Upper lobe of left lung (tissue), 6 donors: ENCODE measurements at regions not wholly inside any gene's neighbourhood (a gene's known extent, or its start where the extent isn't known, plus 50 kb on each side); places are given as distances from the start of the nearest gene placed in this dataset.

Experiments used
- ATAC-seq, 2 donors: fragments of 200-7000 bp; cut with Tn5 transposase; one replicate each; pipeline ENCODE4 v1.9.1; 2022; ENCODE audit warnings: mild to moderate bottlenecking in 2 of 2, moderate library complexity in 2 of 2; ENCODE audit not compliant: low FRiP score in 2 of 2
- DNase-seq, 2 donors: peaks; one replicate each; pipeline ENCODE4 v3.0.0-alpha.2; 2019 to 2020
- H3K27ac ChIP-seq, 4 donors: fragments of 200-600 bp; sonication (generic); one replicate each; pipeline ENCODE4 v1.5.1; 2016 to 2019
- H3K27me3 ChIP-seq, 4 donors: fragments of 200-600 bp; sonication (generic); one replicate each; pipeline ENCODE4 v1.5.1; 2017 to 2019
- H3K36me3 ChIP-seq, 4 donors: fragments of 200-600 bp; sonication (generic); one replicate each; pipeline ENCODE4 v1.5.1; 2016 to 2019
- H3K4me1 ChIP-seq, 4 donors: fragments of 200-600 bp; sonication (generic); one replicate each; pipeline ENCODE4 v1.5.1; 2018 to 2019
- H3K4me3 ChIP-seq, 4 donors: fragments of 200-600 bp; sonication (generic); one replicate each; pipeline ENCODE4 v1.5.1; 2017 to 2019; ENCODE audit warnings: mild to moderate bottlenecking in 2 of 4, moderate library complexity in 1 of 4
- H3K9me3 ChIP-seq, 4 donors: fragments of 200-600 bp; sonication (generic); one replicate each; pipeline ENCODE4 v1.5.1; 2018 to 2019
- EP300 ChIP-seq, 4 donors: sonication (generic); formaldehyde crosslinking; IDR thresholded peaks; one replicate each; pipeline ENCODE4 v1.5.1; 2017; ENCODE audit warnings: antibody characterized with exemption in 4 of 4, control low read depth in 2 of 4
- POLR2A ChIP-seq, 4 donors: fragments of 450-650 bp; IDR thresholded peaks; one replicate each; pipeline ENCODE4 v1.5.1; 2016 to 2017; ENCODE audit warnings: antibody characterized with exemption in 4 of 4, mild to moderate bottlenecking in 2 of 4
- POLR2AphosphoS5 ChIP-seq, 2 donors: sonication (generic); formaldehyde crosslinking; IDR thresholded peaks; one replicate each; pipeline ENCODE4 v1.5.1; 2017; ENCODE audit warnings: antibody characterized with exemption in 2 of 2
- WGBS, 2 donors: methylation state at CpG; one replicate each; pipeline ENCODE4 v1.1.5; 2017 to 2018; 5-methylcytosine and 5-hydroxymethylcytosine counted together
- TF ChIP-seq, protein P1 (sequence below), 6 experiments: fragments of 450-650 bp in 4 of 6; fragments of 200-600 bp in 2 of 6; sonication (generic) in 2 of 6; IDR thresholded peaks; one replicate each; pipeline ENCODE4 v1.5.1; 2016 to 2019; ENCODE audit warnings: antibody characterized with exemption in 6 of 6
- donor health status: DM: no; HTN: no; CAD: no; lungs with moderate emphysema.
- donor health status: DM: no; HTN: yes; CAD: no; lungs with severe emphysema.

DNA sequence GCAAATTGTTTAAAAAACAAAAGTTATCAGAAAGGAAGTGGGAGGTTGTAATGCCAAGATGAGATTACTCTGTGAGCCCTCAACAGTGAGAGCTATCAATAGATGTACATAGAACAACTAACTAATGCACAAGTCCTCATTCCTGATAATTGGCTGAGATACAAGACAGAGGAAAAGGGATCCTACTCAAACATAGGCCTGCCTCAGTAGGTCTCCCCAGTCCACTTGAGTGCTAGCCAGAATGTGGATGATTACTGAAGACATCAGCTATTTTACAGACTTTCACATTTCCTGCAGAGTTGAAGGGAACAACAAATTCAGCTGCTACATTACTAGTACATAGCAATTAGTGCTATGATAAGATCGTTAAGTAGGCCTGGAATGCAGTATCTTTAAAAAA is 981.9 kb downstream of the TUSC7 start:
- H3K36me3 ChIP-seq: no peaks in the 10 kb centered on the region
- no peak for DNase-seq
- no peak overlapping the region for H3K4me3 ChIP-seq
- no peak for ATAC-seq
- no peaks in the 10 kb centered on the region for H3K9me3 ChIP-seq
- 62 to 63% methylated on average over 1 of the region's 1 CpG for WGBS, 2 donors
- no peaks in the 10 kb centered on the region for H3K4me1 ChIP-seq
- no peak overlapping the region for H3K27ac ChIP-seq
- no peaks in the 10 kb centered on the region for H3K27me3 ChIP-seq
- TF ChIP-seq POLR2A (IDR thresholded peaks at IDR 0.05): no peak
- no peak for TF ChIP-seq POLR2AphosphoS5 (IDR thresholded peaks at IDR 0.05)
- no peak for TF ChIP-seq EP300 (IDR thresholded peaks at IDR 0.05)
- TF ChIP-seq, protein P1, sequence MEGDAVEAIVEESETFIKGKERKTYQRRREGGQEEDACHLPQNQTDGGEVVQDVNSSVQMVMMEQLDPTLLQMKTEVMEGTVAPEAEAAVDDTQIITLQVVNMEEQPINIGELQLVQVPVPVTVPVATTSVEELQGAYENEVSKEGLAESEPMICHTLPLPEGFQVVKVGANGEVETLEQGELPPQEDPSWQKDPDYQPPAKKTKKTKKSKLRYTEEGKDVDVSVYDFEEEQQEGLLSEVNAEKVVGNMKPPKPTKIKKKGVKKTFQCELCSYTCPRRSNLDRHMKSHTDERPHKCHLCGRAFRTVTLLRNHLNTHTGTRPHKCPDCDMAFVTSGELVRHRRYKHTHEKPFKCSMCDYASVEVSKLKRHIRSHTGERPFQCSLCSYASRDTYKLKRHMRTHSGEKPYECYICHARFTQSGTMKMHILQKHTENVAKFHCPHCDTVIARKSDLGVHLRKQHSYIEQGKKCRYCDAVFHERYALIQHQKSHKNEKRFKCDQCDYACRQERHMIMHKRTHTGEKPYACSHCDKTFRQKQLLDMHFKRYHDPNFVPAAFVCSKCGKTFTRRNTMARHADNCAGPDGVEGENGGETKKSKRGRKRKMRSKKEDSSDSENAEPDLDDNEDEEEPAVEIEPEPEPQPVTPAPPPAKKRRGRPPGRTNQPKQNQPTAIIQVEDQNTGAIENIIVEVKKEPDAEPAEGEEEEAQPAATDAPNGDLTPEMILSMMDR (IDR thresholded peaks at IDR 0.05): no peak

DNA sequence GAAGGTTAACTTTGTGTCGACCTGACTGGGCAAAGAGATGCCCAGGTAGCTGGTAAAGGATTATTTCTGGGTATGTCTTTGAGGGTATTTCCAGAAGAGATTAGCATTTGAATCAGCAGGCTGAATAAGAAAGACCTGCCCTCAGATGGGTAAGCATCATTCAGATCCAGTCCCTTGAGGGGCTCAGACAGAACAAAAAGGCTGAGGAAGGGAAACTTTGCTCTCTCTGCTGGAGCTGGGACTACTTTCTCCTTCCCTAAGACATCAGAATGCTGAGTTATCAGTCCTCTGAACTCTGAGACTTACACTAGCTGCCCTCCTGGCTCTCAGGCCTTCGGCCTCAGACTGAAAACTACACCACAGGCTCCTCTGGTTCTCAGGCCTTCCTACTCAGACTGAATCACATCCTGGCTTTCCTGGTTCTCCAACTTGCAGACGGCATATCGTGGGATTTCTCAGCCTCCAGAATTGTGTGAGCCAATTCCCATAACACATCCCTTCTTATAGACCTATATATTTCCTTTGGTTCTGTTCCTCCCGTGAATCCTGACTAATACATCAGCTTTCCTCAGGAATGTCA is 982.9 kb downstream of the TUSC7 start:
- Histone ChIP-seq H3K36me3 (no peaks in the 10 kb centered on the region), H3K9me3 (no peaks in the 10 kb centered on the region), H3K27me3 (no peaks in the 10 kb centered on the region), H3K4me1 (no peaks in the 10 kb centered on the region), H3K4me3 (no peak overlapping the region), H3K27ac (no peak overlapping the region)
- ATAC-seq: no peak
- WGBS, 2 donors: 82 to 89% methylated on average over 5 of the region's 5 CpGs
- no peak for DNase-seq
- TF ChIP-seq, protein P1 (IDR thresholded peaks at IDR 0.05): no peak
- no peak for TF ChIP-seq POLR2AphosphoS5 (IDR thresholded peaks at IDR 0.05)
- TF ChIP-seq POLR2A (IDR thresholded peaks at IDR 0.05): no peak
- TF ChIP-seq EP300 (IDR thresholded peaks at IDR 0.05): no peak

DNA sequence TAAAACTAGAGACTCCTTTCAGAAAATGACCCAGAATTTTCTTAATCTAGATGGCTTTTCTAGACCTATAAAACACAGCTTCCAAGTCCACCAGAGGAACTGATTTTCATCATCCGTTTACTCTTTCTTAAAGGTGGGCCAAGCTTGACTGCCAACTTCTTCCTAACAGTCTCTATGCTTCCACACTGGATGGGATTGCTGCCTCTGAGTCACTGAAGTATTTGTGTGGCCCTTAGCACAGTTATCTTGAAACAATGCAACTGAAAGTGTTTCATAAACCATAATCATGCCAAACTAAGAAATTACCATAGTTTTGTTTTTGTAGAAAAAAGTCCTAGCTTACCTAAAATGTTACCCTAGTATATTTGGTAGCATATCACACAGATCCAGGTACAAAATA is 985.7 kb downstream of the TUSC7 start:
- DNase-seq (no peak), ATAC-seq (no peak)
- Histone ChIP-seq H3K9me3 (no peaks in the 10 kb centered on the region), H3K36me3 (no peaks in the 10 kb centered on the region), H3K4me3 (no peak overlapping the region), H3K27ac (no peak overlapping the region), H3K4me1 (no peaks in the 10 kb centered on the region), H3K27me3 (no peaks in the 10 kb centered on the region)
- TF ChIP-seq POLR2A (IDR thresholded peaks at IDR 0.05) (no peak), POLR2AphosphoS5 (IDR thresholded peaks at IDR 0.05) (no peak), EP300 (IDR thresholded peaks at IDR 0.05) (no peak)
- TF ChIP-seq, protein P1 (IDR thresholded peaks at IDR 0.05): no peak
- WGBS, 2 donors: 78 to 83% methylated on average over 1 of the region's 1 CpG

DNA sequence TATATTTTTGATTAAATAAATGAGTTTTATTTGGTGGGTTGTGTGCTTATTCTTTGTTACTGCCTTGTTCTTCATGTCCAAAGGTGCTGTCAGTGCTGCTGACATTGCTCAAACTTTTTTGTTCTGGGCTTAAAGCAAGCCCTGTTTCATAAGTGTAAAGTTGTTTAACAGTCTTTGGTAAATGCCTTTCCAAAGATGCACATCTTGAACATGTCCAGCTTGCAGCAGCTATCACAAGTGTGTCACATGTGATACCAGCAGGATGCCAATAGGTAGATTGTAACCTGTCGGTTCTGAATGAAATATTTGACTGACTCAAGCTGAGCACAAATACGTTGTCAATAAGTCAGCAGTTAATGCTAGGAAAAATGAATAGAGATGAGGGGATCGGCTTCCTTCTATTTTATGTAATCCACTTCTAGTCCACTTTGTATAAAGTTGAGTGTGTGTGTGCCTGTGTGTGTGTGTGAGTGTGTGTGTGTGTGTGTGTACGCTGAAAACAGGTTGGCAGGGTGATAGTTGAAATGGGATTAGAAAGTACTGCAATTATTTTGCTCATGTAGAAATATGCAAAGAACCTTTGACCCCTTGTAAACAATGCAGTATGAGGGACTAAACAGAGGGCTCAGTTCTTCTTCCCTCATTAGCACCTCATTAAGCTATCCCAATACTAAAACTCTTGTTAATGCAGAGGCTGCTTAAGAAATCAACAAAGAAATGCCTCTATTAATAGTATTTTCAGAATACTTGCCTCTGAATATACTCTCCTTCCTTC is 986.5 kb downstream of the TUSC7 start:
- no peak for ATAC-seq
- H3K4me1 ChIP-seq: no peaks in the 10 kb centered on the region
- H3K27ac ChIP-seq: no peak overlapping the region
- H3K4me3 ChIP-seq: no peak overlapping the region
- WGBS, 2 donors: 43 to 62% methylated on average over 4 of the region's 4 CpGs
- TF ChIP-seq POLR2A (IDR thresholded peaks at IDR 0.05): no peak
- H3K9me3 ChIP-seq: no peaks in the 10 kb centered on the region
- no peak for DNase-seq
- no peaks in the 10 kb centered on the region for H3K36me3 ChIP-seq
- H3K27me3 ChIP-seq: no peaks in the 10 kb centered on the region

DNA sequence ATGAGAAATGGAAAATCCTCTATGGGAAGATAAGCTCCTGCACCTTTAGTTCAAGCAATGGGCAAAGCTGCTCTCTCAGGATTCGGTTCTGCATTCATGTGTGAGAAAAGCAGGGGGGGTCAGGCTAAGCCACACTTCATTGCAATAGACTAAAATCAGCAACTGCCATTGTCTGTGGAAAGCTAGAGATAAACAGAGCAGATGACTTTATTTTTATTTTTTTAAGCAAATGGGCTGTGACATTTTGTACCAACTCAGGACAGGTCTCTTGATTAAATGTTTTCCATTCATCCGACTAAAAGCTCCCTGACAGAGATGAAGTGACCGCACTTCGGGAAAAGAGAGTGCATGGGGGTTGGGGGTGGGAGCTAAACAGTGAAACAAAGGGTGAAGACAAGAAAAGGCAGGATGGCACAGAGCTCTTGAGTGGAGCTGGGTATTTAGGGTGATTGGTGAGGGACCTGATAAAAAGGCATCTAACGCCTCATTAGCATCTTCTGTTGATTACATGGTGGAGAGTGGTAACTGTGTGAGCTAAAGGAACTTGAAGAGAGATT is 987.4 kb downstream of the TUSC7 start:
- DNase-seq (no peak), ATAC-seq (no peak)
- Histone ChIP-seq H3K4me3 (no peak overlapping the region), H3K36me3 (no peaks in the 10 kb centered on the region), H3K4me1 (no peaks in the 10 kb centered on the region), H3K27ac (no peak overlapping the region), H3K9me3 (no peaks in the 10 kb centered on the region), H3K27me3 (no peaks in the 10 kb centered on the region)
- no peak for TF ChIP-seq POLR2AphosphoS5 (IDR thresholded peaks at IDR 0.05)
- TF ChIP-seq POLR2A (IDR thresholded peaks at IDR 0.05): no peak
- TF ChIP-seq, protein P1 (IDR thresholded peaks at IDR 0.05): no peak
- no peak for TF ChIP-seq EP300 (IDR thresholded peaks at IDR 0.05)
- WGBS, 2 donors: 59 to 60% methylated on average over 5 of the region's 5 CpGs
